Vagina (tissue), 2 donors: ENCODE measurements at regions not wholly inside any gene's neighbourhood (a gene's known extent, or its start where the extent isn't known, plus 50 kb on each side); places are given as distances from the start of the nearest gene placed in this dataset.

Source experiments
- CTCF ChIP-seq, 3 experiments: fragments of 450-650 bp in 2 of 3; fragments of 200-600 bp in 1 of 3; sonication (generic) in 1 of 3; IDR thresholded peaks; one replicate each; pipeline ENCODE4 v1.5.1; 2017 to 2019; ENCODE audit warnings: antibody characterized with exemption in 3 of 3, mild to moderate bottlenecking in 2 of 3, moderate library complexity in 2 of 3
- POLR2A ChIP-seq, 2 donors: fragments of 450-650 bp; IDR thresholded peaks; one replicate each; pipeline ENCODE4 v1.6.1; 2017; ENCODE audit warnings: antibody characterized with exemption in 2 of 2, mild to moderate bottlenecking in 2 of 2, moderate library complexity in 2 of 2

GRCh38 chr3:14295801-14296200 lies 106.6 kb upstream of the SLC6A6 start:
- no peak for TF ChIP-seq CTCF (IDR thresholded peaks at IDR 0.05)
- no peak for TF ChIP-seq POLR2A (IDR thresholded peaks at IDR 0.05)
